CD4-positive, alpha-beta memory T cell (primary cell): ENCODE measurements at regions not wholly inside any gene's neighbourhood (a gene's known extent, or its start where the extent isn't known, plus 50 kb on each side); places are given as distances from the start of the nearest gene placed in this dataset.
"Not testable (repeated sequence)": the region's sequence is repeated elsewhere in the genome, so short reads cannot be mapped to it uniquely, and the experiment has no call there.

ENCODE experiments used
- CTCF ChIA-PET: fragments of 350-600 bp; sonication (Branson Sonifier 250); formaldehyde crosslinking; loops from one replicate; lab custom pipeline; 2021; ENCODE audit warnings: inconsistent platforms; ENCODE audit not compliant: partially characterized antibody; lab: Charles Lee
- POLR2A ChIA-PET: fragments of 350-600 bp; sonication (Branson Sonifier 250); formaldehyde crosslinking; loops from one replicate; lab custom pipeline; 2021; ENCODE audit not compliant: partially characterized antibody; lab: Charles Lee
- DNase-seq, 5 donors: peaks; one replicate each; pipeline versions ENCODE4 v3.0.0 to v3.0.0-alpha.2; 2020 to 2022; ENCODE audit warnings: mixed read lengths in 1 of 5
- H3K27ac ChIP-seq: one replicate; pipeline ENCODE4 v1.7.0; 2013; ENCODE audit warnings: low read depth, low read length
- H3K27me3 ChIP-seq: 2 replicates; pipeline ENCODE4 v1.7.0; 2013; ENCODE audit warnings: mild to moderate bottlenecking, low read length, moderate library complexity; ENCODE audit not compliant: insufficient read depth
- H3K36me3 ChIP-seq: 2 replicates; pipeline ENCODE4 v1.7.0; 2013; ENCODE audit warnings: mild to moderate bottlenecking, low read length, moderate library complexity; ENCODE audit not compliant: insufficient read depth
- H3K4me1 ChIP-seq: 2 replicates; pipeline ENCODE4 v1.7.0; 2013; ENCODE audit warnings: mild to moderate bottlenecking, low read length, moderate library complexity; ENCODE audit not compliant: insufficient read depth
- H3K4me3 ChIP-seq, 2 donors: one replicate each; pipeline ENCODE4 v1.7.0; 2013; ENCODE audit warnings: low read length in 2 of 2, mild to moderate bottlenecking in 1 of 2
- H3K9me3 ChIP-seq, 2 donors: one replicate each; pipeline ENCODE4 v1.7.0; 2013; ENCODE audit warnings: low read length in 2 of 2, control low read depth in 1 of 2; ENCODE audit not compliant: control insufficient read depth in 1 of 2
- H3K27ac Mint-ChIP-seq, 7 donors: one replicate each; pipeline ENCODE4 v1.8.0; 2020 to 2021; ENCODE audit warnings: mixed read lengths in 7 of 7, mild to moderate bottlenecking in 6 of 7, inconsistent platforms in 3 of 7, moderate library complexity in 3 of 7
- H3K27me3 Mint-ChIP-seq, 2 donors: one replicate each; pipeline ENCODE4 v1.8.0; 2020 to 2021; ENCODE audit warnings: mixed read lengths in 2 of 2
- H3K36me3 Mint-ChIP-seq, 2 donors: one replicate each; pipeline ENCODE4 v1.8.0; 2020 to 2021; ENCODE audit warnings: mixed read lengths in 2 of 2, inconsistent platforms in 1 of 2, mild to moderate bottlenecking in 1 of 2
- H3K4me1 Mint-ChIP-seq, 4 donors: one replicate each; pipeline ENCODE4 v1.8.0; 2020 to 2021; ENCODE audit warnings: mixed read lengths in 4 of 4, mild to moderate bottlenecking in 1 of 4
- H3K4me3 Mint-ChIP-seq, 8 donors: one replicate each; pipeline ENCODE4 v1.8.0; 2020 to 2021; ENCODE audit warnings: mixed read lengths in 8 of 8, mild to moderate bottlenecking in 7 of 8, moderate library complexity in 6 of 8, inconsistent platforms in 3 of 8
- H3K9me3 Mint-ChIP-seq, 8 donors: one replicate each; pipeline ENCODE4 v1.8.0; 2020 to 2021; ENCODE audit warnings: mixed read lengths in 8 of 8, mild to moderate bottlenecking in 5 of 8, inconsistent platforms in 3 of 8, moderate library complexity in 1 of 8
- intact Hi-C: fragments of 100-400 bp; cut with micrococcal nuclease; formaldehyde crosslinking; loops from one replicate; pipeline ENCODE4 v1.15.1; 2023

- Histone ChIP-seq H3K27me3 (no peaks in the 10 kb centered on the region), H3K9me3 (peaks cover 0 to under 1% of the 10 kb centered on the region in 2 donors), H3K4me1 (no peaks in the 10 kb centered on the region), H3K27ac (no peak overlapping the region), H3K36me3 (no peaks in the 10 kb centered on the region), H3K4me3 (no peak overlapping the region)
- no peaks in the 10 kb centered on the region for H3K27me3 Mint-ChIP-seq
- DNase-seq: no peak
- no peaks in the 10 kb centered on the region for H3K4me1 Mint-ChIP-seq
- H3K9me3 Mint-ChIP-seq: peaks cover 0 to 31% (median 23%) of the 10 kb centered on the region in 8 donors
- H3K36me3 Mint-ChIP-seq: peaks cover 0 to 2% of the 10 kb centered on the region in 2 donors
- intact Hi-C loops: no loop called here
- CTCF ChIA-PET: no interaction called here
- H3K27ac Mint-ChIP-seq: no peak overlapping the region
- H3K4me3 Mint-ChIP-seq: no peak overlapping the region
- POLR2A ChIA-PET: no interaction called here
Observed at GRCh38 chr6:119929121-119929520, 579.6 kb upstream of the MAN1A1 start.

DNA sequence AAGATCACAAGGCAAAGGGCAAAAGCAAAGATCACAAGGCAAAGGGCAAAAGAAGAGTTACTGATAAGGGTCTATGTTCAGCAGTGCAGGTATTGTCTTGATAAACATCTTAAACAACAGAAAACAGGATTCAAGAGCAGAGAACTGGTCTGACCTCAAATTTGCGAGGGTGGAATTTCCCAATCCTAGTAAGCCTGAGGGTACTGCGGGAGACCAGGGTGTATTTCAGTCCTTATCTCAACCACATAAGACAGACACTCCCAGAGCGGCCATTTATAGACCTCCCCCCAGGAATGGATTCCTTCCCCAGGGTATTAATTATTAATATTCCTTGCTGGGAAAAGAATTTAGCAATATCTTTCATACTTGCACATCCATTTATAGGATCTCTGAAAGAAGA, 575.3 kb upstream of the MAN1A1 start:
- H3K4me1 Mint-ChIP-seq, intact Hi-C loops, H3K36me3 ChIP-seq, H3K27me3 ChIP-seq, H3K4me3 ChIP-seq, H3K4me1 ChIP-seq, DNase-seq, H3K9me3 ChIP-seq, H3K36me3 Mint-ChIP-seq, H3K27me3 Mint-ChIP-seq, H3K27ac Mint-ChIP-seq, H3K27ac ChIP-seq, H3K4me3 Mint-ChIP-seq, CTCF ChIA-PET, POLR2A ChIA-PET: not testable (repeated sequence)
- peaks cover 3 to 74% (median 51%) of the 10 kb centered on the region in 8 donors for H3K9me3 Mint-ChIP-seq

- peaks cover 0 to 4% of the 10 kb centered on the region in 2 donors for H3K9me3 ChIP-seq
- Mint-ChIP-seq H3K4me1 (no peaks in the 10 kb centered on the region), H3K27me3 (peaks cover 0 to 2% of the 10 kb centered on the region in 2 donors), H3K36me3 (peaks cover 0 to 2% of the 10 kb centered on the region in 2 donors), H3K27ac (no peak overlapping the region), H3K9me3 (peaks cover 5 to 73% (median 50%) of the 10 kb centered on the region in 8 donors), H3K4me3 (no peak overlapping the region)
- H3K4me3 ChIP-seq: no peak overlapping the region
- H3K36me3 ChIP-seq: no peaks in the 10 kb centered on the region
- H3K27ac ChIP-seq: no peak overlapping the region
- ChIA-PET CTCF (no interaction called here), POLR2A (no interaction called here)
- intact Hi-C loops: no loop called here
- no peaks in the 10 kb centered on the region for H3K27me3 ChIP-seq
- no peak for DNase-seq
- no peaks in the 10 kb centered on the region for H3K4me1 ChIP-seq
Observed at GRCh38 chr6:119922814-119923213, 573.3 kb upstream of the MAN1A1 start.

DNA sequence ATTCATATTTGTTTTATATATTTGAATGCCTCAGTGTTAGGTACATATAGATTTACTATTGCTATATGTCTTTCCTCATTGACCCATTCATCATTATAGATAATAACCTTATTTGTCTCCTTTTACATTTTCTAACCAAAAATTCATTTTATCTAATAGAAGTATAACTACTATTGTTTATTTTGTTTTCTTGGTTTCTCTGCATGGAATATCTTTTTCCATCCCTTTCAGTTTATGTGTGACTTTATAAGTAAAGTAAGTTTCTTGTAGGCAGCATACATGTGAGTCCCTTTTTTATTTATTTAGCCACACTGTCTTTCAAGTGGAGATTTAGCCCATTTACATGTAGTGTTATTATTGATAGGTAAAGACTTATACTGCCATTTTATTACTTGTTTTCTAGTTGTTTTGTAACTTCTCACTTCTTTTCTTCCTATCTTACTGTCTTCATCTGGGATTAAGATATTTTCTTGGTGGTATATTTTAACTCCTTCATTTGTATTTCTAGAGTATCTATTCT, 572.0 kb upstream of the MAN1A1 start:
- peaks cover 5 to 67% (median 47%) of the 10 kb centered on the region in 8 donors for H3K9me3 Mint-ChIP-seq
- no peak overlapping the region for H3K4me3 Mint-ChIP-seq
- no peaks in the 10 kb centered on the region for H3K4me1 Mint-ChIP-seq
- no peak overlapping the region for H3K27ac Mint-ChIP-seq
- Histone ChIP-seq H3K9me3 (peaks cover 0 to 4% of the 10 kb centered on the region in 2 donors), H3K36me3 (no peaks in the 10 kb centered on the region), H3K4me3 (no peak overlapping the region), H3K27me3 (no peaks in the 10 kb centered on the region), H3K4me1 (no peaks in the 10 kb centered on the region), H3K27ac (no peak overlapping the region)
- intact Hi-C loops: no loop called here
- no peak for DNase-seq
- peaks cover 0 to 2% of the 10 kb centered on the region in 2 donors for H3K27me3 Mint-ChIP-seq
- CTCF ChIA-PET: no interaction called here
- POLR2A ChIA-PET: no interaction called here
- H3K36me3 Mint-ChIP-seq: peaks cover 0 to 2% of the 10 kb centered on the region in 2 donors

DNA sequence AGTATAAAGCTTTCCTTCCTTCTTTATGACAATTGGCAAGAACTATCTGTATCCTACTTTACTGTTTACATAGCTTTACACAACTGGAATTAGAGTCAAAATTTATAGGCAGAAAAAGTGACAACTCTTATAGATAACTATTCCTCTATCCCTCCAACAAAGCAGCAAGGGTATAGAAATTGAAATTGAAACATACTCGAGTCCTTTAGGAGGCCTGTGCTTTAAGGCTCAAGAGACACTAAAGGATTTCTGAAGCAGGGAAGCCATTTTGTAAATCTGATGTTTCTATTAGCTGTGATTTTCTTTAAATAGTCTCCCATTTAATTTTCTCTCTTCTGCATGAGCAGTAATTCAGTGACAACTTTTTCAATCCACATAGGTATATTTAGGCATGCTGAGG, 567.6 kb upstream of the MAN1A1 start:
- H3K27ac Mint-ChIP-seq: no peak overlapping the region
- H3K36me3 ChIP-seq: no peaks in the 10 kb centered on the region
- intact Hi-C loops: no loop called here
- no peaks in the 10 kb centered on the region for H3K4me1 ChIP-seq
- H3K4me3 Mint-ChIP-seq: no peak overlapping the region
- H3K4me3 ChIP-seq: no peak overlapping the region
- no peaks in the 10 kb centered on the region for H3K4me1 Mint-ChIP-seq
- no peaks in the 10 kb centered on the region for H3K36me3 Mint-ChIP-seq
- H3K27me3 Mint-ChIP-seq: peaks cover 0 to 2% of the 10 kb centered on the region in 2 donors
- H3K27ac ChIP-seq: no peak overlapping the region
- POLR2A ChIA-PET: no interaction called here
- peaks cover 3 to 25% (median 12%) of the 10 kb centered on the region in 8 donors for H3K9me3 Mint-ChIP-seq
- H3K27me3 ChIP-seq: no peaks in the 10 kb centered on the region
- DNase-seq: no peak
- CTCF ChIA-PET: no interaction called here
- no peaks in the 10 kb centered on the region for H3K9me3 ChIP-seq

DNA sequence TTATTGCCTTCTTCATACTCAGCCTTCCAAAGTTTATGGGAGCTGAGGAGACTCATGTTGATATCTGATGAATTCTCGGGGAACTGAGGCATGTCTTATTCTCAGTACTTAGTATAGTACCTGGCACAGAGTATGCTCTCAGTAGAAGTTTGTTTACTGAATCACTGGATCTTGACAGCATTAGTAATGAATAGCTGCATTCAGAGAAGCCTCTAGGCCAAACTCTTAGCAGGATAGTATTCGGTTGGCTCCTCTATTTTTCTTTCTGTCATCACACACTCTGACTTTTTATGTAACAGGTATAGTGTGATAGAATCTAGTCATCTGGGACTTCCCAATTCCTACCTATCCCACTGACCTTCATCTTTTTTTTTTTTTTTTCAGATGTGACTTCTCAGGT, 566.4 kb upstream of the MAN1A1 start:
- Mint-ChIP-seq H3K36me3 (no peaks in the 10 kb centered on the region), H3K4me3 (no peak overlapping the region), H3K4me1 (no peaks in the 10 kb centered on the region), H3K9me3 (peaks cover 0 to 13% (median 5%) of the 10 kb centered on the region in 8 donors), H3K27ac (no peak overlapping the region), H3K27me3 (peaks cover 0 to 2% of the 10 kb centered on the region in 2 donors)
- intact Hi-C loops: no loop called here
- Histone ChIP-seq H3K36me3 (no peaks in the 10 kb centered on the region), H3K9me3 (no peaks in the 10 kb centered on the region), H3K27ac (no peak overlapping the region), H3K4me1 (no peaks in the 10 kb centered on the region), H3K4me3 (no peak overlapping the region), H3K27me3 (no peaks in the 10 kb centered on the region)
- CTCF ChIA-PET: no interaction called here
- DNase-seq: no peak
- POLR2A ChIA-PET: no interaction called here

- Mint-ChIP-seq H3K36me3 (no peaks in the 10 kb centered on the region), H3K27me3 (peaks cover 0 to 2% of the 10 kb centered on the region in 2 donors), H3K9me3 (no peaks in the 10 kb centered on the region), H3K27ac (no peak overlapping the region), H3K4me1 (no peaks in the 10 kb centered on the region), H3K4me3 (no peak overlapping the region)
- Histone ChIP-seq H3K27me3 (no peaks in the 10 kb centered on the region), H3K36me3 (no peaks in the 10 kb centered on the region), H3K4me3 (no peak overlapping the region), H3K27ac (no peak overlapping the region), H3K9me3 (no peaks in the 10 kb centered on the region), H3K4me1 (no peaks in the 10 kb centered on the region)
- ChIA-PET CTCF (no interaction called here), POLR2A (no interaction called here)
- intact Hi-C loops: no loop called here
- DNase-seq: no peak
Observed at GRCh38 chr6:119908157-119908556, 558.6 kb upstream of the MAN1A1 start.

GRCh38 chr6:119902681-119903080, 553.1 kb upstream of the MAN1A1 start:
- Histone ChIP-seq H3K27ac (no peak overlapping the region), H3K36me3 (no peaks in the 10 kb centered on the region), H3K4me3 (no peak overlapping the region), H3K4me1 (no peaks in the 10 kb centered on the region), H3K9me3 (no peaks in the 10 kb centered on the region), H3K27me3 (no peaks in the 10 kb centered on the region)
- POLR2A ChIA-PET: no interaction called here
- Mint-ChIP-seq H3K36me3 (no peaks in the 10 kb centered on the region), H3K4me3 (no peak overlapping the region), H3K27me3 (peaks cover 0 to 3% of the 10 kb centered on the region in 2 donors), H3K9me3 (no peaks in the 10 kb centered on the region), H3K4me1 (no peaks in the 10 kb centered on the region), H3K27ac (no peak overlapping the region)
- DNase-seq: no peak
- intact Hi-C loops: no loop called here
- CTCF ChIA-PET: no interaction called here
